Activated T-helper 1 cell treated with anti-CD3 and anti-CD28 coated beads, Interleukin-12 subunit alpha, Interleukin-12 subunit beta, Interleukin-2, Interleukin-4 antibody, amounts not matched to agents 30 ng/mL and 10 ng/mL and 1 ng/mL, durations not matched to agents 14 hours and 24 hours and 36 hours (primary cell): ENCODE measurements at regions not wholly inside any gene's neighbourhood (a gene's known extent, or its start where the extent isn't known, plus 50 kb on each side); places are given as distances from the start of the nearest gene placed in this dataset.

Experiments
- DNase-seq: peaks from one replicate; pipeline ENCODE4 v3.0.0; 2021; ENCODE audit warnings: low spot score
- H3K27ac Mint-ChIP-seq: one replicate; pipeline ENCODE4 v1.8.0; 2021; ENCODE audit warnings: mild to moderate bottlenecking, mixed read lengths
- H3K27me3 Mint-ChIP-seq: one replicate; pipeline ENCODE4 v1.8.0; 2022; ENCODE audit warnings: mild to moderate bottlenecking, moderate library complexity, mixed read lengths; ENCODE audit not compliant: insufficient read depth
- H3K36me3 Mint-ChIP-seq: one replicate; pipeline ENCODE4 v1.8.0; 2021; ENCODE audit warnings: low read depth, mixed read lengths
- H3K4me1 Mint-ChIP-seq: one replicate; pipeline ENCODE4 v1.8.0; 2021; ENCODE audit warnings: low read depth, mixed read lengths
- H3K4me3 Mint-ChIP-seq: one replicate; pipeline ENCODE4 v1.8.0; 2021; ENCODE audit warnings: mild to moderate bottlenecking, moderate library complexity, mixed read lengths
- H3K9me3 Mint-ChIP-seq: one replicate; pipeline ENCODE4 v1.8.0; 2021; ENCODE audit warnings: mixed read lengths
- intact Hi-C: fragments of 100-400 bp; cut with micrococcal nuclease; formaldehyde crosslinking; loops from one replicate; pipeline ENCODE4 v1.15.1; 2024

DNA sequence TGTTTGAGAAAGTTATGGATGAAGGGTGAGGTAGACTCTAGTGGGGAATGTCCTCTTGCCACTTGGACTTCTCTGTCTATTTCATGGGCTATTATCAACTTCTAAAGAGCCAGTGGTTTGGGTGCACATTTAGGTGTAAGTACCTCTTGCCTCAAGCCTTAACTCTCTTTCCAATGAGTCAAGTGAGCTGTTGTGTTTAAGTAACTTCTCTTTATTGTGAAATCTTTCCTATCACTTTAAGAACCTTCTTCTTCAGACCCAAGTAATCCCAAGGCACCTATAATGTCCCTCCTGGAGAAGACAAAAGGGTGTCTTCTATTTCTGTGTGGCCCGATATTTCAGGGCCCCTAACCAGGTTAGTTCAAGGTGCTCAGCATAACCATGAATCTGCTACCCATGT, 90.5 kb upstream of the VPREB1 start:
- intact Hi-C loops: no loop called here
- DNase-seq: no peak
- Mint-ChIP-seq H3K36me3 (no peaks in the 10 kb centered on the region), H3K4me3 (no peak overlapping the region), H3K4me1 (peaks cover 4% of the 10 kb centered on the region), H3K9me3 (no peaks in the 10 kb centered on the region), H3K27ac (no peak overlapping the region), H3K27me3 (peaks cover 30% of the 10 kb centered on the region)

- no peak overlapping the region for H3K27ac Mint-ChIP-seq
- H3K36me3 Mint-ChIP-seq: no peaks in the 10 kb centered on the region
- no peak overlapping the region for H3K4me3 Mint-ChIP-seq
- intact Hi-C loops: no loop called here
- no peaks in the 10 kb centered on the region for H3K4me1 Mint-ChIP-seq
- H3K27me3 Mint-ChIP-seq: peaks cover 47% of the 10 kb centered on the region
- DNase-seq: no peak
- H3K9me3 Mint-ChIP-seq: no peaks in the 10 kb centered on the region
These were observed 93.3 kb upstream of the VPREB1 start for GRCh38 chr22:22151308-22151707.

GRCh38 chr22:22150457-22150856, 94.1 kb upstream of the VPREB1 start:
- Mint-ChIP-seq H3K4me1 (no peaks in the 10 kb centered on the region), H3K36me3 (no peaks in the 10 kb centered on the region), H3K27me3 (peaks cover 49% of the 10 kb centered on the region), H3K27ac (no peak overlapping the region), H3K9me3 (no peaks in the 10 kb centered on the region), H3K4me3 (no peak overlapping the region)
- DNase-seq: no peak
- intact Hi-C loops: no loop called here

DNA sequence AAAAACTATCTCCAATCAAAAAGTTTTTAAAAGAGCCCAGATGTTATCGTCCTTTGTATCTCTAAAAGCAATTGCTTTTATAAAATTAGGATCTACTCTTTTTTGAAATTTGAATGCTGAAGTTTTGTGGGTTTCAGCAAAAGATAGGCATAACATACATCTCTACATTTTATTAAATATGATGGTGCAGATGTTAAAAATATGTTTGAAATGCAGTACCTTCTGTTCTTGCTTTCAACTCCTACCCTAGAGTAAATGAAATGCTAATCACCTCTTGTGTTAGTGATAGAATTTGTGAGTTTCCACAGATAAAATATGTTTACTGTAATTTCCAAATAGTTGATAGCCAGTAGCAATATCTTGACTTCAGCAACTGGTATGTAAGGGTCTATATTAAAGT, 95.7 kb upstream of the VPREB1 start:
- H3K4me1 Mint-ChIP-seq: no peaks in the 10 kb centered on the region
- no peak overlapping the region for H3K4me3 Mint-ChIP-seq
- intact Hi-C loops: no loop called here
- peaks cover 47% of the 10 kb centered on the region for H3K27me3 Mint-ChIP-seq
- H3K27ac Mint-ChIP-seq: no peak overlapping the region
- no peaks in the 10 kb centered on the region for H3K9me3 Mint-ChIP-seq
- DNase-seq: no peak
- H3K36me3 Mint-ChIP-seq: no peaks in the 10 kb centered on the region

GRCh38 chr22:22144858-22145257, 99.7 kb upstream of the VPREB1 start:
- no peak for DNase-seq
- no peaks in the 10 kb centered on the region for H3K36me3 Mint-ChIP-seq
- intact Hi-C loops: no loop called here
- peaks cover 55% of the 10 kb centered on the region for H3K27me3 Mint-ChIP-seq
- H3K4me3 Mint-ChIP-seq: no peak overlapping the region
- H3K27ac Mint-ChIP-seq: no peak overlapping the region
- H3K9me3 Mint-ChIP-seq: no peaks in the 10 kb centered on the region
- no peaks in the 10 kb centered on the region for H3K4me1 Mint-ChIP-seq

DNA sequence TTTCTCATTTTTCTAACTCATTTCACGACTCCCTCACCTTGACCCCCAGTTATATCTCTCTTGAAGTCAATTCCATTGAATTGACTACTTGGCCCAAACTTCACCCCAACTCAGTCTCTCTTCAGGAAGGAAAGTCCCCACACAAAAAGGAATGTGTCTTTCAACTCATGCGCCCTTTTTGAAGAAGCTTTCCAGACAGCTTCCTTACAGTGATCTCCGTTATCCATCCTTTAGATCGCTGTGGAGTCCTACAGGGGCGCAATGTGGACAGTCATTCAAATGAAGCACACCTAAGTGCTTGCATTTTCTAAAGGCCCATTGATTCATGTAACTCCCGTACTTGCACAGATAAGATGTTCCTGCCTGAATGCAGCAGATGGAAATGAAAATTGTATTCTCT, 101.1 kb upstream of the VPREB1 start:
- Mint-ChIP-seq H3K4me1 (no peaks in the 10 kb centered on the region), H3K27me3 (peaks cover 52% of the 10 kb centered on the region), H3K27ac (no peak overlapping the region), H3K4me3 (no peak overlapping the region), H3K9me3 (no peaks in the 10 kb centered on the region), H3K36me3 (no peaks in the 10 kb centered on the region)
- no peak for DNase-seq
- intact Hi-C loops: no loop called here

GRCh38 chr22:22142661-22143060, 101.9 kb upstream of the VPREB1 start:
- Mint-ChIP-seq H3K9me3 (no peaks in the 10 kb centered on the region), H3K4me3 (no peak overlapping the region), H3K36me3 (no peaks in the 10 kb centered on the region), H3K4me1 (no peaks in the 10 kb centered on the region), H3K27ac (no peak overlapping the region), H3K27me3 (peaks cover 44% of the 10 kb centered on the region)
- intact Hi-C loops: no loop called here
- DNase-seq: no peak

DNA sequence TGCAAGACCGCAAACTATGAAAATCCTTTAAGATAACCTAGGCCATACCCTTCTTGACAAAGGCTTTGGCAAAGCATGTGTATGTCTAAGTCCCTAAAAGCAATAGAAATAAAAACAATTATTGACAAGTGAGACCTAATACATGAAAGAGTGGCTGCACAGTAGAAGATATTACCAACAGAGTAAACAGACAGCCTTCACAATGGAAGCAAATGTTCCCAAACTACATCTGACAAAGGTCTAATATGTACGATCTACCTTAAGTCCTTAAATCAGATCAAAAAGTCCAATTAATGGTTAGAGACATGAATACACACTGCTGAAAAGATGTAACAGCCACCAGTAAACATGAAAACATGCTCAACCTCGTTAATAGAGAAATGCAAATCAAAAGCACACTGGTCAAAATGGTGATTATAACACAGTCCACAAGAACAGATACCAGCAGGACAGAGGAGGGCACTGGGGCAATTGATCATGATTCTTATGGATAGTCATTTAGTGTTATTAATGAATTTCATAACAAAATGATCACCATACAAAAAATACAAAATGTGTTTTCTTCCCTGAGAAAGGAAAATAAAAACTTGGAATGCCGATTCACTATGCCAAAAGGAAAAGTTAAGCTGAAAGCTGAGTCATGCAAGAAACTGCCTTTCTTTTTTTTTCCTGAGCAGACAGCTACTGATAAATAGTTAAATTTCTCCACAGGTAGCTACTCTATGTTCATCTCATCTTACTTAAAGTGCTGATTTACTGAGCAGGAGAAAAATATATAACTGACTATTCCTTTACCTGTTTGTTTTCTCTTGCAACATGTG, 102.6 kb upstream of the VPREB1 start:
- no peak overlapping the region for H3K27ac Mint-ChIP-seq
- DNase-seq: no peak
- peaks cover 41% of the 10 kb centered on the region for H3K27me3 Mint-ChIP-seq
- H3K9me3 Mint-ChIP-seq: no peaks in the 10 kb centered on the region
- no peaks in the 10 kb centered on the region for H3K36me3 Mint-ChIP-seq
- intact Hi-C loops: no loop called here
- H3K4me1 Mint-ChIP-seq: no peaks in the 10 kb centered on the region
- no peak overlapping the region for H3K4me3 Mint-ChIP-seq

DNA sequence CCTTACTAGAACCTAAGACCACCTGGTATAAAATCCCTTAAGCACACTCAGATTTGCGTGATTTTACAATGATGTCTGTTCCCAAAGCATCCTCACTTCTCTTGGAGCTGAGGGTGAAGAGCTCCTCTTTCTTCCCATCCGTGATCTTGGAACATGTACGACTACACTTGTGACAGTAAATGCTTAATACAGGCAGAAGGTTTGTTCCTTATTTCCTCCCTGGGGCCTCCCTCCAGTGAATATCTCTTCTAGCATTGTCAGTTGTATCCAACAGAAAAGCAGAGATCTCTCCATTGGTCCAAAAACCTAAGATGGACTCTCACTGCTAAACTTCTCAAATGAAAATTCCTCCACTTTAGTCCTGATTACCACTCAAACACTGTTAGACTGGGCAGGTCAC, 103.6 kb upstream of the VPREB1 start:
- no peak for DNase-seq
- Mint-ChIP-seq H3K27ac (no peak overlapping the region), H3K4me1 (no peaks in the 10 kb centered on the region), H3K27me3 (peaks cover 37% of the 10 kb centered on the region), H3K9me3 (no peaks in the 10 kb centered on the region), H3K4me3 (no peak overlapping the region), H3K36me3 (no peaks in the 10 kb centered on the region)
- intact Hi-C loops: no loop called here

- intact Hi-C loops: no loop called here
- no peak for DNase-seq
- Mint-ChIP-seq H3K27me3 (peaks cover 37% of the 10 kb centered on the region), H3K9me3 (no peaks in the 10 kb centered on the region), H3K36me3 (no peaks in the 10 kb centered on the region), H3K27ac (no peak overlapping the region), H3K4me3 (no peak overlapping the region), H3K4me1 (no peaks in the 10 kb centered on the region)
These were observed 105.2 kb upstream of the VPREB1 start for GRCh38 chr22:22139364-22139763.

GRCh38 chr22:22138915-22139314, 105.7 kb upstream of the VPREB1 start:
- intact Hi-C loops: no loop called here
- DNase-seq: no peak
- Mint-ChIP-seq H3K27me3 (peaks cover 37% of the 10 kb centered on the region), H3K9me3 (no peaks in the 10 kb centered on the region), H3K27ac (no peak overlapping the region), H3K36me3 (no peaks in the 10 kb centered on the region), H3K4me1 (no peaks in the 10 kb centered on the region), H3K4me3 (no peak overlapping the region)

DNA sequence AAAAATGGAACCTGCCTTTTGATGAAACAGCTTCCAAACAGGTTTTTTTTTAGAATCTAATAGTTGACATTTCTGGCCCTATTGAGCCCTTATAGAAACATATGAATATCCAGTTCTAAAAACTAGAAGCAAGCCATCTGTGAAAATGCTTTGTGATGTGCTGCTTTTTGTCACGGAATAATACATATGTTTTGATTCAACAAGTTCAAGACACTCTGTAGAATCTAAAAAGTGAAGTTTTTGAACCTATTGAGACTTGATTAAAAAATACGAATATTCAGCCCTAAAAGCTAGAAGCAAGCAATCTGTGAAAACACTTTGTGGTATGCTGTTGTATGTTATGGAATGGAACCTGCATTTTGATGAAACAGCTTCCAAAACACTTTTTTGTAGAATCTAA, 106.7 kb upstream of the VPREB1 start:
- intact Hi-C loops: no loop called here
- Mint-ChIP-seq H3K4me1 (no peaks in the 10 kb centered on the region), H3K27me3 (peaks cover 36% of the 10 kb centered on the region), H3K27ac (no peak overlapping the region), H3K36me3 (no peaks in the 10 kb centered on the region), H3K4me3 (no peak overlapping the region), H3K9me3 (no peaks in the 10 kb centered on the region)
- DNase-seq: no peak

- no peak for DNase-seq
- H3K27ac Mint-ChIP-seq: no peak overlapping the region
- no peak overlapping the region for H3K4me3 Mint-ChIP-seq
- intact Hi-C loops: no loop called here
- H3K9me3 Mint-ChIP-seq: no peaks in the 10 kb centered on the region
- no peaks in the 10 kb centered on the region for H3K36me3 Mint-ChIP-seq
- peaks cover 13% of the 10 kb centered on the region for H3K27me3 Mint-ChIP-seq
- peaks cover 14% of the 10 kb centered on the region for H3K4me1 Mint-ChIP-seq
These were observed 110.7 kb upstream of the VPREB1 start for GRCh38 chr22:22133910-22134309.
